GM12891 (cell line): ENCODE measurements at regions not wholly inside any gene's neighbourhood (a gene's known extent, or its start where the extent isn't known, plus 50 kb on each side); places are given as distances from the start of the nearest gene placed in this dataset.

Experiments
- PAX5 ChIP-seq: IDR thresholded peaks from 2 replicates; pipeline ENCODE4 v1.6.1; 2011; ENCODE audit warnings: low read length, moderate library complexity, mild to moderate bottlenecking; ENCODE audit not compliant: insufficient read depth, severe bottlenecking
- POLR2A ChIP-seq: IDR thresholded peaks from 2 replicates; pipeline ENCODE4 v1.6.1; 2011; ENCODE audit warnings: low read depth, low read length, control low read depth
- POLR2AphosphoS5 ChIP-seq: IDR thresholded peaks from 2 replicates; pipeline ENCODE4 v1.6.1; 2011; ENCODE audit warnings: low read depth, low read length, control low read depth
- POU2F2 ChIP-seq: IDR thresholded peaks from 2 replicates; pipeline ENCODE4 v1.6.1; 2011; ENCODE audit warnings: low read depth, mild to moderate bottlenecking, control low read depth, low read length, moderate library complexity
- SPI1 ChIP-seq: IDR thresholded peaks from 2 replicates; pipeline ENCODE4 v1.6.1; 2011; ENCODE audit warnings: low read depth, low read length, control low read depth
- TAF1 ChIP-seq: IDR thresholded peaks from 2 replicates; pipeline ENCODE4 v1.6.1; 2011; ENCODE audit warnings: low read depth, low read length, control low read depth

DNA sequence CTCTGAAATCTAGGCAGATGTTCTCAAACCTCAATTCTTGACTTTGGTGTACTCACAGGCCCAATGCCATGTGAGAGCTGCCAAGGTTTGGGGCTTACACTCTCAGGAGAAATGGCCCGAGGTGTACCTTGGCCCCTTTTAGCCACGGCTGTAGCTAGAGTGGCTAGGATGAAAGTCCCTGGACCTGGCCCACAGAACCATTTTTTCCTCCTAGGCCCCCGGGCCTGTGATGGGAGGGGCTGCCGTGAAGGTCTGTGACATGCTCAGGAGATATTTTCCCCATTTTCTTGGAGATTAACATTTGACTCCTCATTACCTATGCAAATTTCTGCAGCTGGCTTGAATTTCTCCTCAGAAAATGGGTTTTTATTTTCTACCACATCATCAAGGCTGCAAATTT, 1296.5 kb downstream of the MAT2B start:
- TF ChIP-seq POLR2A, result no peak
- TF ChIP-seq POLR2AphosphoS5, result no peak
- TF ChIP-seq TAF1, result no peak
- no peak for TF ChIP-seq PAX5
- no peak for TF ChIP-seq POU2F2
- no peak for TF ChIP-seq SPI1
